Endothelial cell (in vitro differentiated cells): ENCODE measurements at regions not wholly inside any gene's neighbourhood (a gene's known extent, or its start where the extent isn't known, plus 50 kb on each side); places are given as distances from the start of the nearest gene placed in this dataset.

Experiments used
- DNase-seq: peaks from one replicate; pipeline ENCODE4 v3.0.0; 2021; ENCODE audit warnings: low spot score
- H3K27ac Mint-ChIP-seq: one replicate; pipeline ENCODE4 v1.8.0; 2021; ENCODE audit warnings: mixed read lengths, inconsistent platforms; ENCODE audit not compliant: unreplicated experiment
- H3K27me3 Mint-ChIP-seq: one replicate; pipeline ENCODE4 v1.8.0; 2021; ENCODE audit warnings: mild to moderate bottlenecking, moderate library complexity, mixed read lengths, inconsistent platforms; ENCODE audit not compliant: unreplicated experiment
- H3K36me3 Mint-ChIP-seq: one replicate; pipeline ENCODE4 v1.8.0; 2021; ENCODE audit warnings: mild to moderate bottlenecking, low read depth, mixed read lengths, inconsistent platforms; ENCODE audit not compliant: unreplicated experiment
- H3K4me1 Mint-ChIP-seq: one replicate; pipeline ENCODE4 v1.8.0; 2021; ENCODE audit warnings: mild to moderate bottlenecking, mixed read lengths, inconsistent platforms; ENCODE audit not compliant: unreplicated experiment
- H3K4me3 Mint-ChIP-seq: one replicate; pipeline ENCODE4 v1.8.0; 2021; ENCODE audit warnings: mild to moderate bottlenecking, mixed read lengths, inconsistent platforms; ENCODE audit not compliant: unreplicated experiment
- H3K9me3 Mint-ChIP-seq: one replicate; pipeline ENCODE4 v1.8.0; 2021; ENCODE audit warnings: mixed read lengths, inconsistent platforms; ENCODE audit not compliant: unreplicated experiment
- TF ChIP-seq, protein P1 (sequence below): fragments of 200-600 bp; sonication (generic); IDR thresholded peaks from one replicate; pipeline ENCODE4 v1.5.0; 2021; ENCODE audit warnings: antibody characterized with exemption; ENCODE audit not compliant: unreplicated experiment

DNA sequence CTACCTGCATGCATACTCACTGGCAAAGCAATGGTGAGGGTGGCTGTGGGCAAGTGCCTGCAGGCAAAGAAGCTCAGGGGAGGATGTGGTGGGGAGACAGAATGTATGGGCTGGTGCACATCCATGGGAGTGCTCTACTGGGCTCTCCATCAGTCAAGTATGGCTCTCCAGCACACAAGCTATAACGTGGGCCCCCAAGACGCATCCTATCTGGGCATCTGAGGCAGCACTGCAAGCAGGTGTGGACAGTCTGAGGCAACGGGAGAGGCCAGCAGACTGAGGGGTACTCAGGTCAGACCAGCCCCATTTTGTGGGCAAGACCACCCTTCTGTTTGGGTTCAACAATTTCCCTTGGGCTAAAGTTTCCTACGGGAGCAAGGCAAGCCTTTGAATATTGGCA lies 1227.8 kb downstream of the FAM133A start:
- H3K9me3 Mint-ChIP-seq, result no peaks in the 10 kb centered on the region
- no peak overlapping the region for H3K27ac Mint-ChIP-seq
- H3K27me3 Mint-ChIP-seq, result peaks cover 4% of the 10 kb centered on the region
- no peaks in the 10 kb centered on the region for H3K4me1 Mint-ChIP-seq
- TF ChIP-seq, protein P1, sequence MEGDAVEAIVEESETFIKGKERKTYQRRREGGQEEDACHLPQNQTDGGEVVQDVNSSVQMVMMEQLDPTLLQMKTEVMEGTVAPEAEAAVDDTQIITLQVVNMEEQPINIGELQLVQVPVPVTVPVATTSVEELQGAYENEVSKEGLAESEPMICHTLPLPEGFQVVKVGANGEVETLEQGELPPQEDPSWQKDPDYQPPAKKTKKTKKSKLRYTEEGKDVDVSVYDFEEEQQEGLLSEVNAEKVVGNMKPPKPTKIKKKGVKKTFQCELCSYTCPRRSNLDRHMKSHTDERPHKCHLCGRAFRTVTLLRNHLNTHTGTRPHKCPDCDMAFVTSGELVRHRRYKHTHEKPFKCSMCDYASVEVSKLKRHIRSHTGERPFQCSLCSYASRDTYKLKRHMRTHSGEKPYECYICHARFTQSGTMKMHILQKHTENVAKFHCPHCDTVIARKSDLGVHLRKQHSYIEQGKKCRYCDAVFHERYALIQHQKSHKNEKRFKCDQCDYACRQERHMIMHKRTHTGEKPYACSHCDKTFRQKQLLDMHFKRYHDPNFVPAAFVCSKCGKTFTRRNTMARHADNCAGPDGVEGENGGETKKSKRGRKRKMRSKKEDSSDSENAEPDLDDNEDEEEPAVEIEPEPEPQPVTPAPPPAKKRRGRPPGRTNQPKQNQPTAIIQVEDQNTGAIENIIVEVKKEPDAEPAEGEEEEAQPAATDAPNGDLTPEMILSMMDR, result no peak
- H3K4me3 Mint-ChIP-seq, result no peak overlapping the region
- no peaks in the 10 kb centered on the region for H3K36me3 Mint-ChIP-seq
- no peak for DNase-seq

DNA sequence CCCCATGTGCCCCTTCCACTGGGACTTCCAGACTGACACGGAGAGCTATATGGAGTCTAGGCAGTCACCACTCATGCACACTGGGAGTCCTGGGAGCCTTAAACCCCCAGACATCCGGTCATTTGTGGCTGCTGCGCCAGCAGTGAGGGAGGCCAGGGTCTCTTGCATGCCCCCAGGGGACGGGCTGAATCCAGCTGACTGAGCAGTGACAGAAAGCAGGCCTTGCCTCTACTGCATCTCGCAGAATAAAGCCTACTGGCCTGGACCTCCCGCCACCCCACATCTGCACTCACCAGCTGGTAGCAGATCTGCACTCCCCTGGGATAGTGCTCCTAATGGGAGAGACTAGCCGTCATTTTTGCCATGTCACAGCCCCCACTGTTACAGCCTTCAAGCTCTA lies 1234.2 kb downstream of the FAM133A start:
- Mint-ChIP-seq H3K4me3 (no peak overlapping the region), H3K4me1 (no peaks in the 10 kb centered on the region), H3K27me3 (peaks cover 2% of the 10 kb centered on the region), H3K36me3 (no peaks in the 10 kb centered on the region), H3K9me3 (no peaks in the 10 kb centered on the region), H3K27ac (no peak overlapping the region)
- DNase-seq, result no peak
- TF ChIP-seq, protein P1, result no peak

GRCh38 chrX:94908648-94909047 lies 1234.6 kb downstream of the FAM133A start:
- DNase-seq, result no peak
- Mint-ChIP-seq H3K36me3 (no peaks in the 10 kb centered on the region), H3K4me3 (no peak overlapping the region), H3K4me1 (no peaks in the 10 kb centered on the region), H3K9me3 (no peaks in the 10 kb centered on the region), H3K27me3 (peaks cover 2% of the 10 kb centered on the region), H3K27ac (no peak overlapping the region)
- TF ChIP-seq, protein P1, result no peak

- Mint-ChIP-seq H3K36me3 (no peaks in the 10 kb centered on the region), H3K4me1 (no peaks in the 10 kb centered on the region), H3K27ac (no peak overlapping the region), H3K4me3 (no peak overlapping the region), H3K27me3 (no peaks in the 10 kb centered on the region), H3K9me3 (no peaks in the 10 kb centered on the region)
- DNase-seq, result no peak
- TF ChIP-seq, protein P1, result no peak
Observed at GRCh38 chrX:94914235-94914634, 1240.2 kb downstream of the FAM133A start.

DNA sequence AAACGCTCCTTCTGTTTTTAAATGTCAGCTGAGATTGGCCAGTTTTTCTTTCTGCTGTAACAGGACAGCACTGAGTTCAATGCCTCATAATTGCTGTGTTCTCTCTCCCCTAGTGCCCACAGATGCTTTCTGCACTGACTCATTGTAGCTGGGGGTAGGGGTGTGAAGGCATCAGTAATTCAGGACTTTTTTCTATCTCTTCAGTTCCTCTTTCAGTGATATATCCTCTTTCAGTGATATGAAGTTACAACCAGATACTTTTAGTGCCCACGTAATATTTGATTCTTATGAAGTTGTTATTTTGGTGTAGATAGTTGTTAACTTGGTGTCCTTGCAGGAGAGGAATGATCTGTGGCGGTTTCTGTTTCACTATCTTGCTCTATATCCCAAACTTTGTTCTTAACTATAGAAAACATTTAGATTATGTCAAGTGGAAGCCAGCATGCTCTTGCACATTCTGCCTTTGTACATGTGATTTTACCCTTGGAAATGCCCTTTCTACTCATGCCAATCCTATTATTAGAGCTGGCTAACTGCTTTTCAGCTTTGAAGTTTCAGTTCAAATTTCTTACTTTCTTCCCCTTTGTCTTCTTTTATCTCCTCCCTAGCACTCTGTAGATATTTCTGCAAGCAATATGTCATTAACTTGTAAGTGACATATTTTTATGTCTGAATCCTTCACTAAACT lies 1258.4 kb downstream of the FAM133A start:
- Mint-ChIP-seq H3K4me3 (no peak overlapping the region), H3K4me1 (no peaks in the 10 kb centered on the region), H3K9me3 (peaks cover 5% of the 10 kb centered on the region), H3K27ac (no peak overlapping the region), H3K36me3 (peaks cover 5% of the 10 kb centered on the region), H3K27me3 (peaks cover 3% of the 10 kb centered on the region)
- TF ChIP-seq, protein P1, result no peak
- no peak for DNase-seq
